PC-9 (cell line): ENCODE measurements at regions not wholly inside any gene's neighbourhood (a gene's known extent, or its start where the extent isn't known, plus 50 kb on each side); places are given as distances from the start of the nearest gene placed in this dataset.
A peak's percentile ranks its signal among the peaks of the same experiment; 100 is the strongest.

Source experiments
- BruUV-seq: library from RNA; stranded (reverse); fragments of 400-500 nt; replicated peaks from 2 replicates; lab custom pipeline; 2021; lab: Mats Ljungman, UMichigan
- CTCF ChIA-PET: fragments of 300-600 bp; sonication (Branson Sonifier 250); formaldehyde crosslinking; loops from one replicate; lab custom pipeline; 2022; ENCODE audit warnings: antibody characterized with exemption; lab: Charles Lee
- POLR2A ChIA-PET: fragments of 300-600 bp; sonication (Branson Sonifier 250); formaldehyde crosslinking; loops from one replicate; lab custom pipeline; 2022; ENCODE audit warnings: antibody characterized with exemption; ENCODE audit not compliant: unreplicated experiment; lab: Charles Lee
- DNase-seq, 2 experiments: peaks; one replicate each; pipeline versions ENCODE4 v3.0.0 to v3.0.0-alpha.2; 2015 to 2022; ENCODE audit warnings: mixed read lengths in 1 of 2
- H2AFZ ChIP-seq: fragments of 200-600 bp; sonication (generic); 2 replicates; pipeline ENCODE4 v1.8.1; 2017; ENCODE audit warnings: antibody characterized with exemption
- H3F3A ChIP-seq: fragments of 200-600 bp; sonication (generic); 2 replicates; pipeline ENCODE4 v1.8.1; 2017; ENCODE audit warnings: antibody characterized with exemption, mild to moderate bottlenecking, low read depth; ENCODE audit not compliant: insufficient read depth
- H3K27ac ChIP-seq: fragments of 200-600 bp; sonication (generic); 2 replicates; pipeline ENCODE4 v1.6.1; 2016; ENCODE audit warnings: mixed run types
- H3K27me3 ChIP-seq: fragments of 200-600 bp; sonication (generic); 2 replicates; pipeline ENCODE4 v1.6.1; 2016; ENCODE audit warnings: low read depth, mixed run types; ENCODE audit not compliant: insufficient read depth
- H3K36me3 ChIP-seq: fragments of 200-600 bp; sonication (generic); 2 replicates; pipeline ENCODE4 v1.6.1; 2016; ENCODE audit warnings: low read depth, mixed run types
- H3K4me1 ChIP-seq: fragments of 200-600 bp; sonication (generic); replicated peaks from 2 replicates; pipeline ENCODE4 v1.6.1; 2016; ENCODE audit warnings: mixed run types; ENCODE audit not compliant: insufficient read depth
- H3K4me2 ChIP-seq: fragments of 200-600 bp; sonication (generic); 2 replicates; pipeline ENCODE4 v1.6.1; 2017; ENCODE audit warnings: mixed run types
- H3K4me3 ChIP-seq: fragments of 200-600 bp; sonication (generic); 2 replicates; pipeline ENCODE4 v1.6.1; 2016; ENCODE audit warnings: mixed run types
- H3K79me2 ChIP-seq: fragments of 200-600 bp; sonication (generic); 2 replicates; pipeline ENCODE4 v1.6.1; 2017; ENCODE audit warnings: low read depth, mixed run types
- H3K9me2 ChIP-seq: fragments of 200-600 bp; sonication (generic); 2 replicates; pipeline ENCODE4 v1.8.1; 2017; ENCODE audit warnings: mild to moderate bottlenecking; ENCODE audit not compliant: insufficient read depth
- H3K9me3 ChIP-seq: fragments of 200-600 bp; sonication (generic); 2 replicates; pipeline ENCODE4 v1.8.1; 2016; ENCODE audit warnings: low read depth; ENCODE audit not compliant: insufficient read depth
- H4K20me1 ChIP-seq: fragments of 200-600 bp; sonication (generic); 2 replicates; pipeline ENCODE4 v1.8.1; 2017; ENCODE audit not compliant: insufficient read depth
- CTCF ChIP-seq: fragments of 200-600 bp; sonication (generic); conservative IDR thresholded peaks from 2 replicates; pipeline ENCODE4 v1.6.1; 2017; ENCODE audit warnings: mixed run types, antibody characterized with exemption, mild to moderate bottlenecking, moderate library complexity
- EZH2 ChIP-seq: fragments of 200-600 bp; sonication (generic); IDR thresholded peaks from 2 replicates; pipeline ENCODE4 v1.8.0; 2017; ENCODE audit warnings: antibody characterized with exemption, low read depth
- intact Hi-C: fragments of 100-400 bp; cut with micrococcal nuclease; formaldehyde crosslinking; loops from one replicate; pipeline ENCODE4 v1.10.0; 2022; ENCODE audit not compliant: unreplicated experiment

- Histone ChIP-seq H3K9me2 (no peaks in the 10 kb centered on the region), H3K9me3 (no peaks in the 10 kb centered on the region), H4K20me1 (no peaks in the 10 kb centered on the region), H3K4me1 (no peaks in the 10 kb centered on the region), H3K4me2 (no peak overlapping the region), H3K27me3 (peaks cover 64% of the 10 kb centered on the region), H3K27ac (no peak overlapping the region), H3K36me3 (no peaks in the 10 kb centered on the region), H3F3A (no peaks in the 10 kb centered on the region), H2AFZ (no peak overlapping the region), H3K79me2 (no peaks in the 10 kb centered on the region), H3K4me3 (no peak overlapping the region)
- CTCF ChIA-PET = no interaction called here
- TF ChIP-seq CTCF = no peak
- TF ChIP-seq EZH2 = no peak
- intact Hi-C loops = no loop called here
- no TSS peak for BruUV-seq
- POLR2A ChIA-PET = no interaction called here
- DNase-seq = peak in 1 of 2 experiments; percentile 14
Observed at GRCh38 chr6:170152124-170152926, 138.6 kb downstream of the DLL1 start.

- peaks cover 62% of the 10 kb centered on the region for H3K27me3 ChIP-seq
- ChIA-PET CTCF (no interaction called here), POLR2A (no interaction called here)
- no peaks in the 10 kb centered on the region for H3K79me2 ChIP-seq
- intact Hi-C loops = no loop called here
- BruUV-seq = no TSS peak
- no peaks in the 10 kb centered on the region for H3K36me3 ChIP-seq
- DNase-seq = no peak
- no peak for TF ChIP-seq EZH2
- TF ChIP-seq CTCF = no peak
- H3K4me1 ChIP-seq = no peaks in the 10 kb centered on the region
- no peak overlapping the region for H3K4me3 ChIP-seq
- H3F3A ChIP-seq = no peaks in the 10 kb centered on the region
- no peak overlapping the region for H3K27ac ChIP-seq
- H3K4me2 ChIP-seq = no peak overlapping the region
- H4K20me1 ChIP-seq = no peaks in the 10 kb centered on the region
- H2AFZ ChIP-seq = no peak overlapping the region
- no peaks in the 10 kb centered on the region for H3K9me3 ChIP-seq
- no peaks in the 10 kb centered on the region for H3K9me2 ChIP-seq
Observed at GRCh38 chr6:170151804-170152123, 139.1 kb downstream of the DLL1 start.

GRCh38 chr6:170151321-170151771, 139.5 kb downstream of the DLL1 start:
- POLR2A ChIA-PET = no interaction called here
- H3F3A ChIP-seq = no peaks in the 10 kb centered on the region
- BruUV-seq = no TSS peak
- no peaks in the 10 kb centered on the region for H3K9me3 ChIP-seq
- no peak overlapping the region for H3K4me3 ChIP-seq
- no peak overlapping the region for H2AFZ ChIP-seq
- H3K36me3 ChIP-seq = no peaks in the 10 kb centered on the region
- H3K27me3 ChIP-seq = peaks cover 62% of the 10 kb centered on the region
- no peak overlapping the region for H3K27ac ChIP-seq
- DNase-seq = no peak
- H3K4me2 ChIP-seq = no peak overlapping the region
- H3K79me2 ChIP-seq = no peaks in the 10 kb centered on the region
- no peaks in the 10 kb centered on the region for H3K4me1 ChIP-seq
- no peaks in the 10 kb centered on the region for H3K9me2 ChIP-seq
- CTCF ChIA-PET = no interaction called here
- no peaks in the 10 kb centered on the region for H4K20me1 ChIP-seq
- no peak for TF ChIP-seq CTCF
- TF ChIP-seq EZH2 = no peak
- intact Hi-C loops = no loop called here
